Loucy (cell line): ENCODE measurements at regions not wholly inside any gene's neighbourhood (a gene's known extent, or its start where the extent isn't known, plus 50 kb on each side); places are given as distances from the start of the nearest gene placed in this dataset.

Experiments
- CTCF ChIP-seq: fragments of 200-600 bp; sonication (generic); conservative IDR thresholded peaks from 2 replicates; pipeline ENCODE4 v1.5.1; 2014; ENCODE audit warnings: mild to moderate bottlenecking, antibody characterized with exemption, low read length
- EZH2phosphoT487 ChIP-seq: fragments of 200-600 bp; IDR thresholded peaks from 2 replicates; pipeline ENCODE4 v1.6.1; 2018; ENCODE audit warnings: antibody characterized with exemption, mild to moderate bottlenecking, moderate library complexity, borderline replicate concordance

DNA sequence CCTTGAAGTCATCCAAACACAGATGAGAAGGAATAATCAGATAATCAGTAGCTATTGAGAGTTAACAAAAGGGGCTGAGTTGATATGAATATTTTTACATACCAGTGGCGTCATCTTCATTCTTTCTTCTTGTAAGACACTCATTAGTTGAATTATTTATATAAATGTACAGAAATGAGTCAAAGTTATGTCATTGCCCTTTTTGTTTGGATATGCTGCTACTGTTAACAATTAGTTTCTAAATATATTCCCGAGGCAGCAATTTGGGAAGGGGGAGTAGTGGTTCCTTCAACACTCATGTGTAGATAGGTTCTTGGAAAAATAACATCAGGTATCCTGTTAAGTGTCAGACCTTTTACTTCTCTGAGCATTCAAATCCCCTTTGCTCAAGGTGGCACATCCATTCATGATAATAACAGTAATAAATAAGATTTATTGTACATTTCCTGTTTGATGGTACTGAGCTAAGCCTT, 436.6 kb downstream of the SPRY1 start:
- TF ChIP-seq EZH2phosphoT487, result no peak
- no peak for TF ChIP-seq CTCF
